ENCODE measurements at regions not wholly inside any gene's neighbourhood (a gene's known extent, or its start where the extent isn't known, plus 50 kb on each side); places are given as distances from the start of the nearest gene placed in this dataset.

GRCh38 chr3:152662157-152662556 lies 172.8 kb upstream of the P2RY1 start:
- TF ChIP-seq CTCF (IDR thresholded peaks at IDR 0.05) (peak in 1 of 3 experiments; percentile 25), POLR2A (IDR thresholded peaks at IDR 0.05) (no peak)

All from testis (tissue), 2 donors.